HepG2 (cell line): ENCODE measurements at regions not wholly inside any gene's neighbourhood (a gene's known extent, or its start where the extent isn't known, plus 50 kb on each side); places are given as distances from the start of the nearest gene placed in this dataset.

Source experiments
- CBX5 ChIP-seq: sonication (generic); formaldehyde crosslinking; IDR thresholded peaks from 2 replicates; pipeline ENCODE4 v1.4.0; 2020; ENCODE audit warnings: missing genetic modification reagents, borderline replicate concordance
- POLR2AphosphoS5 ChIP-seq: IDR thresholded peaks from 2 replicates; pipeline ENCODE4 v1.6.1; 2012; ENCODE audit warnings: low read depth, low read length
- ZFAT ChIP-seq: sonication (generic); formaldehyde crosslinking; conservative IDR thresholded peaks from 2 replicates; pipeline ENCODE4 v1.8.1; 2023; ENCODE audit warnings: missing genetic modification reagents, inconsistent platforms
- ZNF335 ChIP-seq: sonication (generic); formaldehyde crosslinking; IDR thresholded peaks from 2 replicates; pipeline ENCODE4 v1.4.0; 2020; ENCODE audit warnings: missing genetic modification reagents
- ZNF720 ChIP-seq: sonication (generic); formaldehyde crosslinking; IDR thresholded peaks from 2 replicates; pipeline ENCODE4 v1.4.0; 2020; ENCODE audit warnings: missing genetic modification reagents
- TF ChIP-seq, protein P1 (sequence below): sonication (generic); formaldehyde crosslinking; IDR thresholded peaks from 2 replicates; pipeline ENCODE4 v1.8.1; 2023; ENCODE audit warnings: missing genetic modification reagents, mild to moderate bottlenecking, borderline replicate concordance
- TF ChIP-seq, protein P2 (sequence below): sonication (generic); formaldehyde crosslinking; IDR thresholded peaks from 2 replicates; pipeline ENCODE4 v1.4.0; 2020; ENCODE audit warnings: missing genetic modification reagents

DNA sequence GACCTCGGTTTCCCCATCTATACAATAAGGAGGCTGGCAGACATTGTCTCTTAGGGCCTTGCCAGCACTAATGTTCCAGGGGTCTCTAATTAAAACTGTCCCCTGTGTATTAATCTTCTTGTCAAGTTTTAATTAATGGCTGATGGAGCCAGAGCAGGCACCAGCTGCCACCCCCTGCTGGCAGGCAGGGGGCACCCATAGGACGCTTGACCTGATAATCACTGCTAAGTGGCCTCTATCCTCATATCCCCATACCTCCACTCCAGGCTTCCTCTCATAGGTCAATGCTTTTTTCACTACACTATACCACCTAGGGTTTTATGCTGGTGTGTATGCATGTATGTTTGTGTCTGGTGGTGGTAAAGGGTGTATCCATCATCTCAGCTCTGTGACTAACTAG, 89.4 kb downstream of the EFNB1 start:
- TF ChIP-seq, protein P1, sequence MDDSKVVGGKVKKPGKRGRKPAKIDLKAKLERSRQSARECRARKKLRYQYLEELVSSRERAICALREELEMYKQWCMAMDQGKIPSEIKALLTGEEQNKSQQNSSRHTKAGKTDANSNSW: no peak
- TF ChIP-seq POLR2AphosphoS5 (no peak), ZNF335 (CRISPR knock-in tag) (no peak), CBX5 (CRISPR knock-in tag) (no peak), ZFAT (no peak), ZNF720 (CRISPR knock-in tag) (no peak)
- TF ChIP-seq, protein P2, sequence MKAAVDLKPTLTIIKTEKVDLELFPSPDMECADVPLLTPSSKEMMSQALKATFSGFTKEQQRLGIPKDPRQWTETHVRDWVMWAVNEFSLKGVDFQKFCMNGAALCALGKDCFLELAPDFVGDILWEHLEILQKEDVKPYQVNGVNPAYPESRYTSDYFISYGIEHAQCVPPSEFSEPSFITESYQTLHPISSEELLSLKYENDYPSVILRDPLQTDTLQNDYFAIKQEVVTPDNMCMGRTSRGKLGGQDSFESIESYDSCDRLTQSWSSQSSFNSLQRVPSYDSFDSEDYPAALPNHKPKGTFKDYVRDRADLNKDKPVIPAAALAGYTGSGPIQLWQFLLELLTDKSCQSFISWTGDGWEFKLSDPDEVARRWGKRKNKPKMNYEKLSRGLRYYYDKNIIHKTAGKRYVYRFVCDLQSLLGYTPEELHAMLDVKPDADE (CRISPR knock-in tag): no peak
